Endodermal cell (in vitro differentiated cells): ENCODE measurements at regions not wholly inside any gene's neighbourhood (a gene's known extent, or its start where the extent isn't known, plus 50 kb on each side); places are given as distances from the start of the nearest gene placed in this dataset.

Experiments
- DNase-seq: peaks from one replicate; pipeline ENCODE4 v3.0.0-alpha.2; 2017
- H3K27ac ChIP-seq: 2 replicates; pipeline ENCODE4 v1.5.1; 2013; ENCODE audit warnings: mild to moderate bottlenecking, low read depth, low read length, moderate library complexity
- H3K27me3 ChIP-seq: 2 replicates; pipeline ENCODE4 v1.6.1; 2013; ENCODE audit warnings: mild to moderate bottlenecking, low read length, moderate library complexity; ENCODE audit not compliant: insufficient read depth, control insufficient read depth, poor library complexity, severe bottlenecking
- H3K36me3 ChIP-seq: 2 replicates; pipeline ENCODE4 v1.7.0; 2013; ENCODE audit warnings: mild to moderate bottlenecking, low read length, moderate library complexity; ENCODE audit not compliant: control insufficient read depth, insufficient read depth
- H3K4me1 ChIP-seq: one replicate; pipeline ENCODE4 v1.7.0; 2013; ENCODE audit warnings: low read length; ENCODE audit not compliant: control insufficient read depth, insufficient read depth
- H3K4me3 ChIP-seq: 2 replicates; pipeline ENCODE4 v1.5.1; 2013; ENCODE audit warnings: mild to moderate bottlenecking, low read length, moderate library complexity
- H3K9ac ChIP-seq: 2 replicates; pipeline ENCODE4 v1.6.1; 2013; ENCODE audit warnings: mild to moderate bottlenecking, low read length, moderate library complexity; ENCODE audit not compliant: poor library complexity, severe bottlenecking; ENCODE audit errors: extremely low read depth
- H3K9me3 ChIP-seq: 2 replicates; pipeline ENCODE4 v1.6.1; 2013; ENCODE audit warnings: mild to moderate bottlenecking, low read length, moderate library complexity; ENCODE audit not compliant: control insufficient read depth
- H3K27ac Mint-ChIP-seq: 2 replicates; pipeline ENCODE4 v1.8.0; 2020; ENCODE audit warnings: mixed read lengths
- H3K27me3 Mint-ChIP-seq: 2 replicates; pipeline ENCODE4 v1.8.0; 2021; ENCODE audit warnings: mild to moderate bottlenecking, mixed read lengths; ENCODE audit not compliant: insufficient read depth
- H3K36me3 Mint-ChIP-seq: 2 replicates; pipeline ENCODE4 v1.8.0; 2020; ENCODE audit warnings: low read depth, mixed read lengths
- H3K4me1 Mint-ChIP-seq: 2 replicates; pipeline ENCODE4 v1.8.0; 2020; ENCODE audit warnings: mixed read lengths
- H3K4me3 Mint-ChIP-seq: 2 replicates; pipeline ENCODE4 v1.8.0; 2020; ENCODE audit warnings: mild to moderate bottlenecking, moderate library complexity, mixed read lengths
- H3K9me3 Mint-ChIP-seq: 2 replicates; pipeline ENCODE4 v1.8.0; 2020; ENCODE audit warnings: mild to moderate bottlenecking, mixed read lengths
- WGBS, 2 experiments: methylation state at CpG; one replicate each; pipeline versions ENCODE4 v1.1.5 to v1.1.7; 2013; ENCODE audit warnings: missing lambda C conversion rate in 2 of 2, mixed read lengths in 1 of 2; ENCODE audit not compliant: insufficient coverage in 1 of 2, insufficient read length in 1 of 2; 5-methylcytosine and 5-hydroxymethylcytosine counted together
- TF ChIP-seq, protein P1 (sequence below): fragments of 200-600 bp; sonication (generic); conservative IDR thresholded peaks from 2 replicates; pipeline ENCODE4 v1.5.0; 2021; ENCODE audit warnings: antibody characterized with exemption, mild to moderate bottlenecking

DNA sequence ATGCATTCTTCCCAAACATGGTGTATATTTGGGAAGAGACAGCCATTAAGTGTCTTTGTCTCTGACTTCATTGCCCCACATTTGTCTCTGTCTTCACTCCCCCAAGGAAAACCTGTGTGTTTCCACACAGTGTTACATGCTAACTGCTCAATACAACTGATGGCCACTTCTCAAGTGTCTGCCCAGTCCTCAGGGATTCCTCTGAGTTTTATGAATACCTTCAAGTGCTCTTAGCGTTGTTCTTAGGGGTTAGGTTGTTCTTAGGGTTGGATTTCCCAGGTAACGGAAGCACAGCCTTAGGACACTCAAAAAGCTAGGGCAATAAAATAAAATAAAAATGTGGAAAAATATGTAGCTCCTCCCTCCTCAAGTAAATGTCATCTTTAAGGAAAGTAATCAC lies 64.7 kb upstream of the PLAC8 start:
- H3K9me3 Mint-ChIP-seq: peaks cover 19% of the 10 kb centered on the region
- H3K27ac ChIP-seq: no peak overlapping the region
- H3K4me1 Mint-ChIP-seq: no peaks in the 10 kb centered on the region
- no peak for DNase-seq
- WGBS, 2 experiments: 50% methylated on average over 2 of the region's 2 CpGs; no CpG with 5 or more reads in 1 of the 2 experiments
- peaks cover 8% of the 10 kb centered on the region for H3K9me3 ChIP-seq
- no peaks in the 10 kb centered on the region for H3K4me1 ChIP-seq
- no peaks in the 10 kb centered on the region for H3K36me3 Mint-ChIP-seq
- no peak overlapping the region for H3K27ac Mint-ChIP-seq
- H3K27me3 Mint-ChIP-seq: no peaks in the 10 kb centered on the region
- H3K9ac ChIP-seq: no peak overlapping the region
- TF ChIP-seq, protein P1, sequence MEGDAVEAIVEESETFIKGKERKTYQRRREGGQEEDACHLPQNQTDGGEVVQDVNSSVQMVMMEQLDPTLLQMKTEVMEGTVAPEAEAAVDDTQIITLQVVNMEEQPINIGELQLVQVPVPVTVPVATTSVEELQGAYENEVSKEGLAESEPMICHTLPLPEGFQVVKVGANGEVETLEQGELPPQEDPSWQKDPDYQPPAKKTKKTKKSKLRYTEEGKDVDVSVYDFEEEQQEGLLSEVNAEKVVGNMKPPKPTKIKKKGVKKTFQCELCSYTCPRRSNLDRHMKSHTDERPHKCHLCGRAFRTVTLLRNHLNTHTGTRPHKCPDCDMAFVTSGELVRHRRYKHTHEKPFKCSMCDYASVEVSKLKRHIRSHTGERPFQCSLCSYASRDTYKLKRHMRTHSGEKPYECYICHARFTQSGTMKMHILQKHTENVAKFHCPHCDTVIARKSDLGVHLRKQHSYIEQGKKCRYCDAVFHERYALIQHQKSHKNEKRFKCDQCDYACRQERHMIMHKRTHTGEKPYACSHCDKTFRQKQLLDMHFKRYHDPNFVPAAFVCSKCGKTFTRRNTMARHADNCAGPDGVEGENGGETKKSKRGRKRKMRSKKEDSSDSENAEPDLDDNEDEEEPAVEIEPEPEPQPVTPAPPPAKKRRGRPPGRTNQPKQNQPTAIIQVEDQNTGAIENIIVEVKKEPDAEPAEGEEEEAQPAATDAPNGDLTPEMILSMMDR: no peak
- no peaks in the 10 kb centered on the region for H3K27me3 ChIP-seq
- H3K4me3 ChIP-seq: no peak overlapping the region
- no peaks in the 10 kb centered on the region for H3K36me3 ChIP-seq
- no peak overlapping the region for H3K4me3 Mint-ChIP-seq

DNA sequence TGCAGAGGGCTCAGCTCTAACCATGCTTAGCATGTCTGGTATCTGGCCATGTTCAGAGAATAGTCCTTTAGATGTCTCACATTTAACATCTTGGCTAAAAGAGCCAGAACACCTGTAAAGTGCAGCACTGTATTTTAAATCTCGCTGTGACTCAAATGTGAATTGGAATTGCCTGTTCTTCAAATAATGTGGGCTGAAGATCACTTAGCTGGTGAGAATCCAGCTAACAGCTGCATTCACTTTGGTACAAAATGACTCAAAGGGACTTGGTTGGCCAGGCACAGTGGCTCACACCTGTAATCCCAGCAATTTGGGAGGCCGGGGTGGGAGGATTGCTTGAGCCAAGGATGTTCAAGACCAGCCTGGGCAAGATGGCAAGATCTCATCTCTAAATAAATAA lies 63.5 kb upstream of the PLAC8 start:
- no peak overlapping the region for H3K27ac ChIP-seq
- TF ChIP-seq, protein P1: no peak
- H3K9me3 Mint-ChIP-seq: peaks cover 15% of the 10 kb centered on the region
- H3K9me3 ChIP-seq: no peaks in the 10 kb centered on the region
- H3K27me3 ChIP-seq: no peaks in the 10 kb centered on the region
- no peaks in the 10 kb centered on the region for H3K36me3 Mint-ChIP-seq
- H3K27me3 Mint-ChIP-seq: no peaks in the 10 kb centered on the region
- WGBS, 2 experiments: 0 to 42% methylated on average over 1 to 2 of the region's 2 CpGs
- no peak overlapping the region for H3K9ac ChIP-seq
- no peak overlapping the region for H3K4me3 Mint-ChIP-seq
- H3K4me3 ChIP-seq: no peak overlapping the region
- no peak overlapping the region for H3K27ac Mint-ChIP-seq
- H3K36me3 ChIP-seq: no peaks in the 10 kb centered on the region
- no peaks in the 10 kb centered on the region for H3K4me1 Mint-ChIP-seq
- H3K4me1 ChIP-seq: no peaks in the 10 kb centered on the region
- DNase-seq: no peak

DNA sequence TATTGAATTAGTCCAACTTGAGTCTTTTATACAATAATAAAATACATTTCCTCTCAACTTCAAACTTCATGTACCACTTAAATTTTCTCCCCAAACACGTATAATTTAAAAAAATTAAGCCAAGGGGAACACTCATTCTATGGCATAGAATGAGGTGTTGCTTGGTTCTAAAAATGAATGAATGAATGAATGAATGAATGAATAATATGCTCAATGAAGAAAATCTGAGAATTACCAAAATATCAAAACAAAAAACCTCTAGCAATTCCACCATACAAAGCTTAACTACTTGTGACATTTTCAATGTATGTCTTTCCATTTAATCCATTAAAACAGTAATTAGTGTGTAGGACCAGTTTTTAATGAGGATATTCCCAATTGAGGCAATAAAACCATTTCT lies 62.7 kb upstream of the PLAC8 start:
- no peak overlapping the region for H3K4me3 ChIP-seq
- TF ChIP-seq, protein P1: no peak
- Mint-ChIP-seq H3K27ac (no peak overlapping the region), H3K4me3 (no peak overlapping the region), H3K9me3 (peaks cover 22% of the 10 kb centered on the region), H3K36me3 (no peaks in the 10 kb centered on the region), H3K4me1 (no peaks in the 10 kb centered on the region), H3K27me3 (no peaks in the 10 kb centered on the region)
- no peak for DNase-seq
- no peak overlapping the region for H3K9ac ChIP-seq
- no peaks in the 10 kb centered on the region for H3K4me1 ChIP-seq
- 0% methylated on average over 1 of the region's 1 CpG; no CpG with 5 or more reads in 1 of the 2 experiments for WGBS, 2 experiments
- no peak overlapping the region for H3K27ac ChIP-seq
- no peaks in the 10 kb centered on the region for H3K9me3 ChIP-seq
- H3K27me3 ChIP-seq: no peaks in the 10 kb centered on the region
- H3K36me3 ChIP-seq: no peaks in the 10 kb centered on the region
